Natural killer cell (primary cell): ENCODE measurements at regions not wholly inside any gene's neighbourhood (a gene's known extent, or its start where the extent isn't known, plus 50 kb on each side); places are given as distances from the start of the nearest gene placed in this dataset.
A peak's percentile ranks its signal among the peaks of the same experiment; 100 is the strongest.

Source experiments
- ATAC-seq, 3 donors: fragments of 150-1000 bp in 2 of 3; fragments of 200-7000 bp in 1 of 3; cut with Tn5 transposase; 1 replicate in 1 of 3; 2 replicates in 2 of 3; pipeline ENCODE4 v1.10.0; 2021; ENCODE audit warnings: mild to moderate bottlenecking in 2 of 3, moderate library complexity in 2 of 3
- DNase-seq, 2 donors: peaks; one replicate each; pipeline versions ENCODE4 v3.0.0 to v3.0.0-alpha.2; 2013 to 2021; ENCODE audit warnings: mixed read lengths in 1 of 2
- H3K27ac ChIP-seq: one replicate; pipeline ENCODE4 v1.5.1; 2013; ENCODE audit warnings: mild to moderate bottlenecking, low read length
- H3K27me3 ChIP-seq: one replicate; pipeline ENCODE4 v1.6.1; 2013; ENCODE audit warnings: low read length; ENCODE audit not compliant: control insufficient read depth, insufficient read depth
- H3K36me3 ChIP-seq: one replicate; pipeline ENCODE4 v1.6.1; 2013; ENCODE audit warnings: low read length; ENCODE audit not compliant: control insufficient read depth, insufficient read depth
- H3K4me1 ChIP-seq: one replicate; pipeline ENCODE4 v1.6.1; 2013; ENCODE audit warnings: low read length; ENCODE audit not compliant: control insufficient read depth, insufficient read depth
- H3K4me3 ChIP-seq: one replicate; pipeline ENCODE4 v1.5.1; 2013; ENCODE audit warnings: low read length
- H3K9me3 ChIP-seq: one replicate; pipeline ENCODE4 v1.6.1; 2013; ENCODE audit warnings: low read length; ENCODE audit not compliant: control insufficient read depth, insufficient read depth
- H3K27ac Mint-ChIP-seq, 2 donors: one replicate each; pipeline ENCODE4 v1.8.0; 2022; ENCODE audit warnings: mild to moderate bottlenecking in 2 of 2, mixed read lengths in 2 of 2, moderate library complexity in 1 of 2
- H3K27me3 Mint-ChIP-seq, 2 donors: one replicate each; pipeline ENCODE4 v1.8.0; 2022; ENCODE audit warnings: low read depth in 2 of 2, mixed read lengths in 2 of 2
- H3K36me3 Mint-ChIP-seq: one replicate; pipeline ENCODE4 v1.8.0; 2022; ENCODE audit warnings: mixed read lengths
- H3K4me1 Mint-ChIP-seq, 2 donors: one replicate each; pipeline ENCODE4 v1.8.0; 2022; ENCODE audit warnings: mixed read lengths in 2 of 2
- H3K4me3 Mint-ChIP-seq: one replicate; pipeline ENCODE4 v1.8.0; 2022; ENCODE audit warnings: mild to moderate bottlenecking, moderate library complexity, mixed read lengths
- H3K9me3 Mint-ChIP-seq, 2 donors: one replicate each; pipeline ENCODE4 v1.8.0; 2022; ENCODE audit warnings: mixed read lengths in 2 of 2
- WGBS: methylation state at CpG from one replicate; pipeline ENCODE4 v1.1.7; 2013; ENCODE audit warnings: missing lambda C conversion rate; ENCODE audit not compliant: insufficient coverage; 5-methylcytosine and 5-hydroxymethylcytosine counted together
- intact Hi-C: fragments of 100-400 bp; cut with micrococcal nuclease; formaldehyde crosslinking; loops from one replicate; pipeline ENCODE4 v1.14.2; 2022
- TF ChIP-seq, protein P1 (sequence below): fragments of 200-600 bp; IDR thresholded peaks from one replicate; pipeline ENCODE4 v1.8.0; 2022; ENCODE audit warnings: antibody characterized with exemption

DNA sequence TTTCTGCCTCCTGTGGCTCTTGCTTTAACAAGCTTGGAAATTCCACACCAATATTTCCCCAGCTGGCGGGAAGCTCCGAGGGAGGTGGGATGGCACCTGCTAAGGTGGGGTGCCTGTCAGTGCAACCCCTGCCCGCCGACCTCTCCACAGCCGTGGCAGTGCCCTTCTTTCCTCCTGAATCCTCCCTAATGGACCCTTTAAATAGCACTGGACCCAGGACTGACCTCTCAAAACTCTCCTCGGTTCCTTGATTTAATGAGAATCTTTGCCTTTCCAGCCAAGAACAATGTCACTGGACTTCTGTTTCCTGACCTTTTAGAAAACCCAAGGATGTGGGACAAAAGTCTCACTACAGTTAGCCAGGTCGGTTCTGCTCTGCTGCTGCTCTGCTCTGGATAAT is 63.2 kb upstream of the EXOC6 start:
- H3K4me1 ChIP-seq, result peaks cover 9% of the 10 kb centered on the region
- no peaks in the 10 kb centered on the region for H3K27me3 ChIP-seq
- intact Hi-C loops, result no loop called here
- H3K4me3 Mint-ChIP-seq, result no peak overlapping the region
- DNase-seq (no peak), ATAC-seq (no peak)
- H3K36me3 ChIP-seq, result no peaks in the 10 kb centered on the region
- peaks cover 14 to 20% of the 10 kb centered on the region in 2 donors for H3K27me3 Mint-ChIP-seq
- no peaks in the 10 kb centered on the region for H3K9me3 ChIP-seq
- no peak overlapping the region for H3K27ac Mint-ChIP-seq
- H3K36me3 Mint-ChIP-seq, result no peaks in the 10 kb centered on the region
- no peak overlapping the region for H3K27ac ChIP-seq
- H3K4me1 Mint-ChIP-seq, result no peaks in the 10 kb centered on the region
- no peak overlapping the region for H3K4me3 ChIP-seq
- 91% methylated on average over 7 of the region's 7 CpGs for WGBS
- TF ChIP-seq, protein P1, sequence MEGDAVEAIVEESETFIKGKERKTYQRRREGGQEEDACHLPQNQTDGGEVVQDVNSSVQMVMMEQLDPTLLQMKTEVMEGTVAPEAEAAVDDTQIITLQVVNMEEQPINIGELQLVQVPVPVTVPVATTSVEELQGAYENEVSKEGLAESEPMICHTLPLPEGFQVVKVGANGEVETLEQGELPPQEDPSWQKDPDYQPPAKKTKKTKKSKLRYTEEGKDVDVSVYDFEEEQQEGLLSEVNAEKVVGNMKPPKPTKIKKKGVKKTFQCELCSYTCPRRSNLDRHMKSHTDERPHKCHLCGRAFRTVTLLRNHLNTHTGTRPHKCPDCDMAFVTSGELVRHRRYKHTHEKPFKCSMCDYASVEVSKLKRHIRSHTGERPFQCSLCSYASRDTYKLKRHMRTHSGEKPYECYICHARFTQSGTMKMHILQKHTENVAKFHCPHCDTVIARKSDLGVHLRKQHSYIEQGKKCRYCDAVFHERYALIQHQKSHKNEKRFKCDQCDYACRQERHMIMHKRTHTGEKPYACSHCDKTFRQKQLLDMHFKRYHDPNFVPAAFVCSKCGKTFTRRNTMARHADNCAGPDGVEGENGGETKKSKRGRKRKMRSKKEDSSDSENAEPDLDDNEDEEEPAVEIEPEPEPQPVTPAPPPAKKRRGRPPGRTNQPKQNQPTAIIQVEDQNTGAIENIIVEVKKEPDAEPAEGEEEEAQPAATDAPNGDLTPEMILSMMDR, result no peak
- no peaks in the 10 kb centered on the region for H3K9me3 Mint-ChIP-seq

DNA sequence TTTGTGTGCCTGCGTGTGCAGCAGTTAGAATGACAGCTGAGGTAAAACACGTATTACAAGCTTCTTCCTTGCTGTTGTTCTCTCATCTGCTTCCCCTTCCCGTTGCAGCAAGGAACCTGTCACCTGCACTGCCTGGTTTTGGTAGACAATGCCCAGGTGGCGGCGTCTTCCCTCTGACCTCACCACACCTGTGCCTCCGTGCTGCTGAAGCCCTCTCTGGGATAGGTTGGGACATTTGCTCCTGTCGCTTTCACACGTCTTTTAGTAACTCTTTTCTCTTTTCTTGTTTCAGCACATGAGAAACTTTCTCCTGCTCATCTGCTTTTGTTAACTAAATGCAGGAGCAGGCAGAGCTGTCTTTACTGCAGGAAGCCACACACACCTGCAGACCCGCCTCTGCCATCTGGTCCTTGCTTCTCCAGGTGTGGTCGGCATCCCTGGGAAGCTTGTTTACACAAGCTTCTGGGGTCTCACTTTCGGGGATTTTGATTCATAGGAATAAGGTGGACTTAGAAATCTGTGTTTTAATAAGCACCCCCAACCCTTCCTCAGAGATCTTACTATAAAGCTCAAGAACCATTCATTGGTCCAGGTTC is 60.7 kb upstream of the EXOC6 start:
- no peaks in the 10 kb centered on the region for H3K36me3 Mint-ChIP-seq
- 56% methylated on average over 10 of the region's 11 CpGs for WGBS
- Histone ChIP-seq H3K4me1 (peaks cover 15% of the 10 kb centered on the region), H3K4me3 (no peak overlapping the region), H3K36me3 (no peaks in the 10 kb centered on the region), H3K9me3 (no peaks in the 10 kb centered on the region), H3K27ac (no peak overlapping the region), H3K27me3 (no peaks in the 10 kb centered on the region)
- H3K4me1 Mint-ChIP-seq, result no peaks in the 10 kb centered on the region
- no peak overlapping the region for H3K27ac Mint-ChIP-seq
- DNase-seq (no peak), ATAC-seq (no peak)
- TF ChIP-seq, protein P1, result no peak
- no peak overlapping the region for H3K4me3 Mint-ChIP-seq
- peaks cover 14 to 20% of the 10 kb centered on the region in 2 donors for H3K27me3 Mint-ChIP-seq
- intact Hi-C loops, result no loop called here
- no peaks in the 10 kb centered on the region for H3K9me3 Mint-ChIP-seq

DNA sequence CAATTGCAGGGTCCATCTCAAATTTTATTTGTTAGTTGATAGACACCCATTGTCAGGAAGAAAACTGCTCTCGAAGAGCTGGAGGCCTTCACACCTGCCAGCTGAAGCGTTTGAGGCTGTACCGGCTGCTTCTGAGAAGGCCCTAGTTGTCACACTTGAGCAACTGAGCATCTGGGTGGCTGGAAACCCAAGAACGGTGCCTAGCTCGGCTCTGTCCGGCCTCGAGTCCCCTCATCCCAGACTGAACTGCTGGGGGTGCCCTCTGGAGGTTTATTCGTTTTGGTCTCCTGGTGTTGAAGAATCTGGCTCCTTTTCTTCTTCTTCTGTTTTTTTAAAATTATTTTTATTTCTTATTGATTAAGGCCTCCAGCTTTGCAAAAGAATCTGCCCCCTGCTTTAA is 59.3 kb upstream of the EXOC6 start:
- no peak overlapping the region for H3K27ac Mint-ChIP-seq
- no peaks in the 10 kb centered on the region for H3K4me1 Mint-ChIP-seq
- no peak overlapping the region for H3K4me3 ChIP-seq
- H3K36me3 ChIP-seq, result no peaks in the 10 kb centered on the region
- H3K36me3 Mint-ChIP-seq, result no peaks in the 10 kb centered on the region
- DNase-seq (no peak), ATAC-seq (no peak)
- peaks cover 15% of the 10 kb centered on the region for H3K4me1 ChIP-seq
- TF ChIP-seq, protein P1, result no peak
- 61% methylated on average over 7 of the region's 8 CpGs for whole genome bisulfite sequencing
- intact Hi-C loops, result no loop called here
- no peaks in the 10 kb centered on the region for H3K27me3 ChIP-seq
- H3K27ac ChIP-seq, result no peak overlapping the region
- H3K9me3 ChIP-seq, result no peaks in the 10 kb centered on the region
- H3K27me3 Mint-ChIP-seq, result peaks cover 13 to 27% of the 10 kb centered on the region in 2 donors
- H3K4me3 Mint-ChIP-seq, result no peak overlapping the region
- H3K9me3 Mint-ChIP-seq, result no peaks in the 10 kb centered on the region

DNA sequence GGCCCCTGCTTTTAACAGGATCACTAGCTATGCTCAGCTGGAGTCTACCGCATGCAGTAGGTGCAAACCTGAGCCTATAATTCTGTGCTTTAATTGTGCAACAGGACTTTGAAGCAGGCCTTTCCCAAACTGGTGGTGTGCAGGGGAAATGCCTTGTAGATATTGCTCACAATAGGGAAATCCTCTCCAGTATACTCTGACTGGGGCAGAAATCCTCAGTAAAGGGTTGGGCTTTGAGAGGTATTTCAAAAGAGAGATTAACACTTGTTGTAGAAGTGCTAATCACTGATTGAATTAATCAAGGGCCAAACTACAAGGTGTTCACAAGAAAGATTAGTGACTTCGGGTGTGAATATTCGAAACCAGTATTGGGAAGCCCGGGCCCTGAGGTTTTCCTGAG is 58.5 kb upstream of the EXOC6 start:
- Histone ChIP-seq H3K4me1 (peaks cover 15% of the 10 kb centered on the region), H3K27me3 (no peaks in the 10 kb centered on the region), H3K9me3 (no peaks in the 10 kb centered on the region), H3K4me3 (no peak overlapping the region), H3K27ac (peak overlapping the region; percentile 26), H3K36me3 (no peaks in the 10 kb centered on the region)
- TF ChIP-seq, protein P1, result no peak
- Mint-ChIP-seq H3K9me3 (no peaks in the 10 kb centered on the region), H3K27me3 (peaks cover 14 to 32% of the 10 kb centered on the region in 2 donors), H3K4me1 (no peaks in the 10 kb centered on the region), H3K36me3 (no peaks in the 10 kb centered on the region), H3K27ac (no peak overlapping the region), H3K4me3 (no peak overlapping the region)
- intact Hi-C loops, result no loop called here
- WGBS, result 72% methylated on average over 4 of the region's 4 CpGs
- DNase-seq (no peak), ATAC-seq (no peak)
